ENCODE measurements at regions not wholly inside any gene's neighbourhood (a gene's known extent, or its start where the extent isn't known, plus 50 kb on each side); places are given as distances from the start of the nearest gene placed in this dataset.
"Not testable (repeated sequence)": the region's sequence is repeated elsewhere in the genome, so short reads cannot be mapped to it uniquely, and the experiment has no call there.

GRCh38 chr5:176018598-176018997 lies 50.5 kb upstream of the THOC3 start:
- DNase-seq: not testable (repeated sequence)

GRCh38 chr5:176020852-176021251 lies 52.7 kb upstream of the THOC3 start:
- DNase-seq: not testable (repeated sequence)

GRCh38 chr5:176023535-176023934 lies 55.4 kb upstream of the THOC3 start:
- not testable (repeated sequence) for DNase-seq

- not testable (repeated sequence) for DNase-seq
Observed at GRCh38 chr5:176029445-176029844, 61.3 kb upstream of the THOC3 start.

GRCh38 chr5:176030361-176031117 lies 62.4 kb upstream of the THOC3 start:
- not testable (repeated sequence) for DNase-seq

- DNase-seq: not testable (repeated sequence)
Observed at GRCh38 chr5:176031118-176031510, 63.0 kb upstream of the THOC3 start.

- DNase-seq: not testable (repeated sequence)
Observed at GRCh38 chr5:176033186-176033585, 65.1 kb upstream of the THOC3 start.

- not testable (repeated sequence) for DNase-seq
Observed at GRCh38 chr5:176034407-176035200, 66.5 kb upstream of the THOC3 start.

- not testable (repeated sequence) for DNase-seq
Observed at GRCh38 chr5:176035201-176035530, 67.1 kb upstream of the THOC3 start.

GRCh38 chr5:176035816-176036308 lies 67.7 kb upstream of the THOC3 start:
- not testable (repeated sequence) for DNase-seq

GRCh38 chr5:176036391-176036790 lies 68.3 kb upstream of the THOC3 start:
- DNase-seq: not testable (repeated sequence)

- not testable (repeated sequence) for DNase-seq
Observed at GRCh38 chr5:176037190-176037589, 69.1 kb upstream of the THOC3 start.

GRCh38 chr5:176040105-176040801 lies 72.1 kb upstream of the THOC3 start:
- not testable (repeated sequence) for DNase-seq

- DNase-seq: not testable (repeated sequence)
Observed at GRCh38 chr5:176041248-176041994, 73.3 kb upstream of the THOC3 start.

GRCh38 chr5:176042020-176042658 lies 74.0 kb upstream of the THOC3 start:
- DNase-seq: not testable (repeated sequence)

- not testable (repeated sequence) for DNase-seq
Observed at GRCh38 chr5:176043252-176043829, 75.2 kb upstream of the THOC3 start.

- DNase-seq: not testable (repeated sequence)
Observed at GRCh38 chr5:176043986-176044385, 75.9 kb upstream of the THOC3 start.

GRCh38 chr5:176044431-176044830 lies 76.3 kb upstream of the THOC3 start:
- DNase-seq: not testable (repeated sequence)

- not testable (repeated sequence) for DNase-seq
Observed at GRCh38 chr5:176045442-176045841, 77.3 kb upstream of the THOC3 start.

GRCh38 chr5:176048671-176049070 lies 80.6 kb upstream of the THOC3 start:
- DNase-seq: not testable (repeated sequence)
